Neural cell (in vitro differentiated cells): ENCODE measurements at regions not wholly inside any gene's neighbourhood (a gene's known extent, or its start where the extent isn't known, plus 50 kb on each side); places are given as distances from the start of the nearest gene placed in this dataset.

Source experiments
- H2AFZ ChIP-seq: fragments of 200-600, 300-800 bp; sonication (generic), shearing (Covaris generic); 2 replicates; pipeline ENCODE4 v1.6.0; 2014; ENCODE audit warnings: low read depth, mild to moderate bottlenecking, antibody characterized with exemption, low read length, moderate library complexity
- H3F3A ChIP-seq: fragments of 200-600 bp; shearing (Covaris generic); 2 replicates; pipeline ENCODE4 v1.6.1; 2016; ENCODE audit warnings: mild to moderate bottlenecking, moderate library complexity, mixed read lengths, antibody characterized with exemption, low read length; ENCODE audit not compliant: insufficient read depth, poor library complexity, severe bottlenecking
- H3K27ac ChIP-seq: fragments of 200-600, 300-800 bp; sonication (generic), shearing (Covaris generic); 2 replicates; pipeline ENCODE4 v1.5.1; 2014; ENCODE audit warnings: mild to moderate bottlenecking, low read length, moderate library complexity
- H3K27me3 ChIP-seq: fragments of 300-800, 200-600 bp; sonication (generic), shearing (Covaris generic); 2 replicates; pipeline ENCODE4 v1.6.0; 2014; ENCODE audit warnings: mild to moderate bottlenecking, low read depth, low read length, moderate library complexity; ENCODE audit not compliant: insufficient read depth
- H3K36me3 ChIP-seq: fragments of 300-800, 200-600 bp; sonication (generic), shearing (Covaris generic); 2 replicates; pipeline ENCODE4 v1.5.1; 2014; ENCODE audit warnings: mild to moderate bottlenecking, antibody characterized with exemption, low read length, moderate library complexity; ENCODE audit not compliant: insufficient read depth
- H3K4me2 ChIP-seq: fragments of 300-800, 200-600 bp; sonication (generic), shearing (Covaris generic); 2 replicates; pipeline ENCODE4 v1.6.0; 2014; ENCODE audit warnings: mild to moderate bottlenecking, low read length
- H3K4me3 ChIP-seq: fragments of 300-800, 200-600 bp; sonication (generic), shearing (Covaris generic); 2 replicates; pipeline ENCODE4 v1.5.1; 2014; ENCODE audit warnings: mild to moderate bottlenecking, low read length, moderate library complexity
- H3K79me2 ChIP-seq: fragments of 200-600 bp; shearing (Covaris generic); replicated peaks from 2 replicates; pipeline ENCODE4 v1.6.0; 2014; ENCODE audit warnings: mild to moderate bottlenecking, low read length, moderate library complexity; ENCODE audit not compliant: insufficient read depth
- H3K9ac ChIP-seq: fragments of 300-800, 200-600 bp; sonication (generic), shearing (Covaris generic); 2 replicates; pipeline ENCODE4 v1.6.1; 2016; ENCODE audit warnings: mild to moderate bottlenecking, low read length, mixed read lengths
- H3K9me2 ChIP-seq: fragments of 200-600 bp; shearing (Covaris generic); 2 replicates; pipeline ENCODE4 v1.6.1; 2016; ENCODE audit warnings: mild to moderate bottlenecking, low read length, mixed read lengths; ENCODE audit not compliant: insufficient read depth
- H3K9me3 ChIP-seq: fragments of 200-600, 300-800 bp; sonication (generic), shearing (Covaris generic); 2 replicates; pipeline ENCODE4 v1.6.1; 2016; ENCODE audit warnings: mild to moderate bottlenecking, mixed run types, low read length, moderate library complexity, mixed read lengths
- H4K20me1 ChIP-seq: fragments of 200-600 bp; shearing (Covaris generic); 2 replicates; pipeline ENCODE4 v1.6.1; 2016; ENCODE audit warnings: mild to moderate bottlenecking, mixed run types; ENCODE audit not compliant: insufficient read depth
- EP300 ChIP-seq: fragments of 450-650 bp; conservative IDR thresholded peaks from 2 replicates; pipeline ENCODE4 v1.6.1; 2014; ENCODE audit warnings: antibody characterized with exemption, mild to moderate bottlenecking, moderate library complexity; ENCODE audit not compliant: poor library complexity, severe bottlenecking
- EZH2 ChIP-seq: fragments of 200-600, 300-800 bp; shearing (Covaris generic), sonication (generic); IDR thresholded peaks from 2 replicates; pipeline ENCODE4 v1.6.1; 2014; ENCODE audit warnings: antibody characterized with exemption, low read length, borderline replicate concordance, mild to moderate bottlenecking; ENCODE audit not compliant: insufficient read depth, poor library complexity, severe bottlenecking
- MXI1 ChIP-seq: fragments of 450-650 bp; conservative IDR thresholded peaks from 2 replicates; pipeline ENCODE4 v1.6.1; 2014; ENCODE audit warnings: antibody characterized with exemption, mild to moderate bottlenecking; ENCODE audit not compliant: poor library complexity, severe bottlenecking
- POLR2AphosphoS5 ChIP-seq: IDR thresholded peaks from 2 replicates; pipeline ENCODE4 v1.6.1; 2012
- RAD21 ChIP-seq: fragments of 450-650 bp; conservative IDR thresholded peaks from 2 replicates; pipeline ENCODE4 v1.6.1; 2014; ENCODE audit warnings: antibody characterized with exemption, mild to moderate bottlenecking, moderate library complexity
- SMC3 ChIP-seq: fragments of 450-650 bp; conservative IDR thresholded peaks from 2 replicates; pipeline ENCODE4 v1.6.1; 2014; ENCODE audit warnings: antibody characterized with exemption, mild to moderate bottlenecking, moderate library complexity; ENCODE audit not compliant: poor library complexity
- TAF1 ChIP-seq: IDR thresholded peaks from 2 replicates; pipeline ENCODE4 v1.6.1; 2012; ENCODE audit warnings: low read depth
- TF ChIP-seq, protein P1 (sequence below): IDR thresholded peaks from 2 replicates; pipeline ENCODE4 v1.6.1; 2012; ENCODE audit warnings: borderline replicate concordance
- TF ChIP-seq, protein P2 (sequence below): fragments of 450-650 bp; IDR thresholded peaks from 2 replicates; pipeline ENCODE4 v1.5.1; 2014; ENCODE audit warnings: antibody characterized with exemption, mild to moderate bottlenecking, moderate library complexity; ENCODE audit not compliant: poor library complexity, severe bottlenecking

DNA sequence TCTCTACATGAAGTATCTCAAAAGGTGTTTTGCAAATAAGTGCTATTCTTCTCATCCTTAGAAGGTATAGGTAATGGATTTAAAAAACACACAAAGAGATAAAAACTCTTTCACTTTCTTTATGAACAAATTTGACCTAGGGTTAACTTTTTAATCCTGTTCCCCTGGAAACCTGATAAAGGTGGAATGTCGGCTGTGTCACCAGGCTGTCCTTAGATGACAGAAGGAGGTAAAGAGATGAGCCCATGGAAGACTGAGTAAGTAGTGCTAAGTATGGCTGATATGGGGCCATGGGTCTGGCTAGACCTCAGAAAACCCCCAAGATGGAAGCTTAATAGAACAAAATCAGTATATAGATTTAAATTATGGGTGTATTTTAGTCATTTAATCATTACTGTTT, 153.8 kb upstream of the LSM14A start:
- H3K4me2 ChIP-seq = no peak overlapping the region
- no peak overlapping the region for H2AFZ ChIP-seq
- TF ChIP-seq TAF1 = no peak
- TF ChIP-seq RAD21 = no peak
- no peak for TF ChIP-seq MXI1
- TF ChIP-seq, protein P1, sequence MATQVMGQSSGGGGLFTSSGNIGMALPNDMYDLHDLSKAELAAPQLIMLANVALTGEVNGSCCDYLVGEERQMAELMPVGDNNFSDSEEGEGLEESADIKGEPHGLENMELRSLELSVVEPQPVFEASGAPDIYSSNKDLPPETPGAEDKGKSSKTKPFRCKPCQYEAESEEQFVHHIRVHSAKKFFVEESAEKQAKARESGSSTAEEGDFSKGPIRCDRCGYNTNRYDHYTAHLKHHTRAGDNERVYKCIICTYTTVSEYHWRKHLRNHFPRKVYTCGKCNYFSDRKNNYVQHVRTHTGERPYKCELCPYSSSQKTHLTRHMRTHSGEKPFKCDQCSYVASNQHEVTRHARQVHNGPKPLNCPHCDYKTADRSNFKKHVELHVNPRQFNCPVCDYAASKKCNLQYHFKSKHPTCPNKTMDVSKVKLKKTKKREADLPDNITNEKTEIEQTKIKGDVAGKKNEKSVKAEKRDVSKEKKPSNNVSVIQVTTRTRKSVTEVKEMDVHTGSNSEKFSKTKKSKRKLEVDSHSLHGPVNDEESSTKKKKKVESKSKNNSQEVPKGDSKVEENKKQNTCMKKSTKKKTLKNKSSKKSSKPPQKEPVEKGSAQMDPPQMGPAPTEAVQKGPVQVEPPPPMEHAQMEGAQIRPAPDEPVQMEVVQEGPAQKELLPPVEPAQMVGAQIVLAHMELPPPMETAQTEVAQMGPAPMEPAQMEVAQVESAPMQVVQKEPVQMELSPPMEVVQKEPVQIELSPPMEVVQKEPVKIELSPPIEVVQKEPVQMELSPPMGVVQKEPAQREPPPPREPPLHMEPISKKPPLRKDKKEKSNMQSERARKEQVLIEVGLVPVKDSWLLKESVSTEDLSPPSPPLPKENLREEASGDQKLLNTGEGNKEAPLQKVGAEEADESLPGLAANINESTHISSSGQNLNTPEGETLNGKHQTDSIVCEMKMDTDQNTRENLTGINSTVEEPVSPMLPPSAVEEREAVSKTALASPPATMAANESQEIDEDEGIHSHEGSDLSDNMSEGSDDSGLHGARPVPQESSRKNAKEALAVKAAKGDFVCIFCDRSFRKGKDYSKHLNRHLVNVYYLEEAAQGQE = no peak
- TF ChIP-seq EZH2 = no peak
- TF ChIP-seq EP300 = no peak
- no peak for TF ChIP-seq POLR2AphosphoS5
- TF ChIP-seq, protein P2, sequence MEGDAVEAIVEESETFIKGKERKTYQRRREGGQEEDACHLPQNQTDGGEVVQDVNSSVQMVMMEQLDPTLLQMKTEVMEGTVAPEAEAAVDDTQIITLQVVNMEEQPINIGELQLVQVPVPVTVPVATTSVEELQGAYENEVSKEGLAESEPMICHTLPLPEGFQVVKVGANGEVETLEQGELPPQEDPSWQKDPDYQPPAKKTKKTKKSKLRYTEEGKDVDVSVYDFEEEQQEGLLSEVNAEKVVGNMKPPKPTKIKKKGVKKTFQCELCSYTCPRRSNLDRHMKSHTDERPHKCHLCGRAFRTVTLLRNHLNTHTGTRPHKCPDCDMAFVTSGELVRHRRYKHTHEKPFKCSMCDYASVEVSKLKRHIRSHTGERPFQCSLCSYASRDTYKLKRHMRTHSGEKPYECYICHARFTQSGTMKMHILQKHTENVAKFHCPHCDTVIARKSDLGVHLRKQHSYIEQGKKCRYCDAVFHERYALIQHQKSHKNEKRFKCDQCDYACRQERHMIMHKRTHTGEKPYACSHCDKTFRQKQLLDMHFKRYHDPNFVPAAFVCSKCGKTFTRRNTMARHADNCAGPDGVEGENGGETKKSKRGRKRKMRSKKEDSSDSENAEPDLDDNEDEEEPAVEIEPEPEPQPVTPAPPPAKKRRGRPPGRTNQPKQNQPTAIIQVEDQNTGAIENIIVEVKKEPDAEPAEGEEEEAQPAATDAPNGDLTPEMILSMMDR = no peak
- no peak for TF ChIP-seq SMC3
- H3K9ac ChIP-seq = no peak overlapping the region
- no peaks in the 10 kb centered on the region for H3K79me2 ChIP-seq
- H4K20me1 ChIP-seq = no peaks in the 10 kb centered on the region
- no peaks in the 10 kb centered on the region for H3K27me3 ChIP-seq
- no peaks in the 10 kb centered on the region for H3K36me3 ChIP-seq
- H3F3A ChIP-seq = no peaks in the 10 kb centered on the region
- H3K4me3 ChIP-seq = no peak overlapping the region
- H3K9me2 ChIP-seq = no peaks in the 10 kb centered on the region
- peaks cover 7% of the 10 kb centered on the region for H3K9me3 ChIP-seq
- no peak overlapping the region for H3K27ac ChIP-seq

DNA sequence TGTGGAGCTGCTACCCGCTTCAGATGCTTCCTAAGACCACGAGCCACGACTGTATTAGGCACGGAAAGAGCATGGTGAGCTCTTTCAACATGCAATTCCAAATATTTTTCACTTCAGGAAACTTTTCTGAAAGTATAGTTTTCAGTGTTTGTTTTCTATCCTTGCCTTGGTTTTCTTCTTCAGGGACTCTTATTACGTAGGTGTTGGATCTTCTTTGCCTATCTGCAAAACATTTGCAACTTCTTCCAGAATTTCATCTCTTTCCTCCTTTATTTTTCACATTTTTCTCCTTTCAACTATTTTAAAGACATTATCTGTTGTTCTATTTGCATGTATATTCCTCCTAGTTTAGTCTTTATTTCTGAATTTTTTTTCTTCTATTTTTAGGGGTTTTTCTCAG, 148.9 kb upstream of the LSM14A start:
- H3F3A ChIP-seq = no peaks in the 10 kb centered on the region
- no peak overlapping the region for H3K27ac ChIP-seq
- H2AFZ ChIP-seq = no peak overlapping the region
- no peaks in the 10 kb centered on the region for H4K20me1 ChIP-seq
- peaks cover 7% of the 10 kb centered on the region for H3K9me3 ChIP-seq
- no peak overlapping the region for H3K4me2 ChIP-seq
- TF ChIP-seq EP300 = no peak
- TF ChIP-seq, protein P1 = no peak
- no peak for TF ChIP-seq MXI1
- TF ChIP-seq, protein P2 = no peak
- TF ChIP-seq EZH2 = no peak
- TF ChIP-seq SMC3 = no peak
- no peak for TF ChIP-seq TAF1
- TF ChIP-seq RAD21 = no peak
- no peak for TF ChIP-seq POLR2AphosphoS5
- H3K27me3 ChIP-seq = no peaks in the 10 kb centered on the region
- H3K9ac ChIP-seq = no peak overlapping the region
- H3K36me3 ChIP-seq = no peaks in the 10 kb centered on the region
- no peaks in the 10 kb centered on the region for H3K79me2 ChIP-seq
- H3K4me3 ChIP-seq = no peak overlapping the region
- H3K9me2 ChIP-seq = no peaks in the 10 kb centered on the region
